Body of pancreas (tissue), 4 donors: ENCODE measurements at regions not wholly inside any gene's neighbourhood (a gene's known extent, or its start where the extent isn't known, plus 50 kb on each side); places are given as distances from the start of the nearest gene placed in this dataset.
A peak's percentile ranks its signal among the peaks of the same experiment; 100 is the strongest.

Experiments
- ATAC-seq: fragments of 150-250 bp; one replicate; pipeline ENCODE4 v1.9.1; 2016
- DNase-seq, 4 donors: peaks; one replicate each; pipeline ENCODE4 v3.0.0-alpha.2; 2019
- H3K27ac ChIP-seq, 4 donors: fragments of 200-600 bp; sonication (generic); 1 replicate in 3 of 4; 2 replicates in 1 of 4; pipeline versions ENCODE4 v1.5.1 to v1.6.1; 2016 to 2019; ENCODE audit warnings: mild to moderate bottlenecking in 1 of 4, mixed read lengths in 1 of 4, moderate library complexity in 1 of 4
- H3K27me3 ChIP-seq, 2 donors: fragments of 200-600 bp; sonication (generic); one replicate each; pipeline ENCODE4 v1.6.0; 2016; ENCODE audit warnings: mild to moderate bottlenecking in 1 of 2
- H3K36me3 ChIP-seq, 2 donors: fragments of 200-600 bp; sonication (generic); replicated peaks in 1 of 2; 2 replicates each; pipeline ENCODE4 v1.5.1; 2016; ENCODE audit warnings: low read depth in 2 of 2; ENCODE audit not compliant: insufficient read depth in 1 of 2
- H3K4me1 ChIP-seq: fragments of 200-600 bp; sonication (generic); one replicate; pipeline ENCODE4 v1.6.0; 2016
- H3K4me3 ChIP-seq, 2 donors: fragments of 200-600 bp; sonication (generic); 1 replicate in 1 of 2; 2 replicates in 1 of 2; pipeline ENCODE4 v1.5.1; 2016 to 2019
- H3K9me3 ChIP-seq, 3 donors: fragments of 200-600 bp; sonication (generic); 1 replicate in 2 of 3; 2 replicates in 1 of 3; pipeline ENCODE4 v1.5.1; 2016
- CTCF ChIP-seq, 7 experiments: fragments of 450-650 bp in 4 of 7; fragments of 200-600 bp in 3 of 7; sonication (generic) in 3 of 7; IDR thresholded peaks; one replicate each; pipeline ENCODE4 v1.5.1; 2016 to 2019; ENCODE audit warnings: antibody characterized with exemption in 7 of 7
- POLR2A ChIP-seq, 3 donors: fragments of 450-650 bp; IDR thresholded peaks; one replicate each; pipeline ENCODE4 v1.6.1; 2016; ENCODE audit warnings: antibody characterized with exemption in 3 of 3, mild to moderate bottlenecking in 2 of 3
- WGBS, 2 donors: methylation state at CpG; one replicate each; pipeline ENCODE4 v1.1.5; 2017; 5-methylcytosine and 5-hydroxymethylcytosine counted together
- intact Hi-C: fragments of 100-400 bp; cut with DNase I; formaldehyde crosslinking; loops from one replicate; pipeline ENCODE4 v1.15.1; 2023

- H3K9me3 ChIP-seq: no peaks in the 10 kb centered on the region
- no peak overlapping the region for H3K27ac ChIP-seq
- WGBS, 2 donors: 82 to 89% methylated on average over 6 of the region's 6 CpGs
- no peaks in the 10 kb centered on the region for H3K36me3 ChIP-seq
- TF ChIP-seq CTCF (IDR thresholded peaks at IDR 0.05) (no peak), POLR2A (IDR thresholded peaks at IDR 0.05) (no peak)
- intact Hi-C loops: no loop called here
- no peaks in the 10 kb centered on the region for H3K27me3 ChIP-seq
- H3K4me3 ChIP-seq: no peak overlapping the region
- ATAC-seq: no peak
- no peak for DNase-seq
- H3K4me1 ChIP-seq: no peaks in the 10 kb centered on the region
Measured at GRCh38 chr10:123303581-123304337, 149.6 kb downstream of the BUB3 start.

- intact Hi-C loops: no loop called here
- no peaks in the 10 kb centered on the region for H3K36me3 ChIP-seq
- ATAC-seq (no peak), DNase-seq (no peak)
- H3K4me1 ChIP-seq: no peaks in the 10 kb centered on the region
- no peak overlapping the region for H3K27ac ChIP-seq
- no peak overlapping the region for H3K4me3 ChIP-seq
- H3K9me3 ChIP-seq: no peaks in the 10 kb centered on the region
- H3K27me3 ChIP-seq: no peaks in the 10 kb centered on the region
- no peak for TF ChIP-seq POLR2A (IDR thresholded peaks at IDR 0.05)
- no peak for TF ChIP-seq CTCF (IDR thresholded peaks at IDR 0.05)
Measured at GRCh38 chr10:123305671-123306070, 151.5 kb downstream of the BUB3 start.

GRCh38 chr10:123306290-123306689 is 152.1 kb downstream of the BUB3 start:
- ATAC-seq: no peak
- H3K4me3 ChIP-seq: no peak overlapping the region
- no peaks in the 10 kb centered on the region for H3K9me3 ChIP-seq
- H3K36me3 ChIP-seq: no peaks in the 10 kb centered on the region
- intact Hi-C loops: no loop called here
- no peak for DNase-seq
- H3K4me1 ChIP-seq: no peaks in the 10 kb centered on the region
- 76 to 83% methylated on average over 7 of the region's 7 CpGs for WGBS, 2 donors
- no peaks in the 10 kb centered on the region for H3K27me3 ChIP-seq
- TF ChIP-seq CTCF (IDR thresholded peaks at IDR 0.05) (no peak), POLR2A (IDR thresholded peaks at IDR 0.05) (no peak)
- H3K27ac ChIP-seq: no peak overlapping the region

- WGBS, 2 donors: 65 to 72% methylated on average over 6 of the region's 6 CpGs
- ATAC-seq (no peak), DNase-seq (peak in 1 of 4 donors; percentile 20)
- H3K9me3 ChIP-seq: no peaks in the 10 kb centered on the region
- H3K4me1 ChIP-seq: no peaks in the 10 kb centered on the region
- no peak overlapping the region for H3K27ac ChIP-seq
- no peaks in the 10 kb centered on the region for H3K27me3 ChIP-seq
- no peak for TF ChIP-seq CTCF (IDR thresholded peaks at IDR 0.05)
- H3K4me3 ChIP-seq: no peak overlapping the region
- H3K36me3 ChIP-seq: no peaks in the 10 kb centered on the region
- intact Hi-C loops: no loop called here
Measured at GRCh38 chr10:123309731-123310130, 155.5 kb downstream of the BUB3 start.

GRCh38 chr10:123316776-123317175 is 162.6 kb downstream of the BUB3 start:
- no peak for DNase-seq
- intact Hi-C loops: no loop called here

More at GRCh38 chr10:123316776-123317175, 162.6 kb downstream of the BUB3 start:
- TF ChIP-seq POLR2A (IDR thresholded peaks at IDR 0.05) (no peak), CTCF (IDR thresholded peaks at IDR 0.05) (no peak)
- Histone ChIP-seq H3K27ac (no peak overlapping the region), H3K9me3 (no peaks in the 10 kb centered on the region), H3K4me3 (no peak overlapping the region), H3K27me3 (no peaks in the 10 kb centered on the region), H3K36me3 (no peaks in the 10 kb centered on the region), H3K4me1 (no peaks in the 10 kb centered on the region)
- 50 to 58% methylated on average over 1 of the region's 1 CpG for WGBS, 2 donors
- no peak for ATAC-seq
